GM12878 (cell line): ENCODE measurements at regions not wholly inside any gene's neighbourhood (a gene's known extent, or its start where the extent isn't known, plus 50 kb on each side); places are given as distances from the start of the nearest gene placed in this dataset.

Source experiments
- ATAC-seq: fragments of 200-7000 bp; cut with Tn5 transposase; 3 replicates; pipeline ENCODE4 v1.9.1; 2020; ENCODE audit warnings: mild to moderate bottlenecking, moderate library complexity
- BruUV-seq: library from RNA; stranded (reverse); fragments of 400-500 nt; replicated peaks from 2 replicates; lab custom pipeline; 2021; lab: Mats Ljungman, UMichigan
- CTCF ChIA-PET: fragments of 300-600 bp; sonication (Branson Sonifier 250); formaldehyde crosslinking; extraction: SDS; loops from one replicate; lab custom pipeline; 2021; ENCODE audit warnings: inconsistent platforms; lab: Yijun Ruan, JAX
- POLR2A ChIA-PET: fragments of 350-600 bp; formaldehyde crosslinking; extraction: SDS; loops from one replicate; lab custom pipeline; 2021; ENCODE audit warnings: inconsistent platforms; lab: Charles Lee
- RAD21 ChIA-PET: fragments of 300-600 bp; sonication (Branson Sonifier 250); formaldehyde crosslinking; loops from one replicate; lab custom pipeline; 2023; ENCODE audit warnings: antibody characterized with exemption; ENCODE audit not compliant: unreplicated experiment; lab: Charles Lee
- SMC1A ChIA-PET: fragments of 300-600 bp; sonication (Branson Sonifier 250); formaldehyde crosslinking; loops from one replicate; lab custom pipeline; 2023; ENCODE audit not compliant: unreplicated experiment, uncharacterized antibody; lab: Charles Lee
- DNase-seq: peaks from one replicate; pipeline ENCODE4 v3.0.0-alpha.2; 2011; ENCODE audit warnings: low read depth, low spot score
- FAIRE-seq: peaks from 3 replicates; lab custom pipeline; 2011; peaks lifted over from hg19 to GRCh38; lab: Jason Lieb, UNC
- H2AFZ ChIP-seq: 2 replicates; pipeline ENCODE4 v1.6.0; 2011; ENCODE audit warnings: low read depth, low read length, control low read depth; ENCODE audit not compliant: control insufficient read depth
- H3K27ac ChIP-seq: 2 replicates; pipeline ENCODE4 v1.5.1; 2011; ENCODE audit warnings: control low read depth; ENCODE audit not compliant: control insufficient read depth, insufficient read depth
- H3K27me3 ChIP-seq, 2 experiments: replicated peaks in 1 of 2; 2 replicates each; pipeline versions ENCODE4 v1.6.0 to v1.6.1; 2011; ENCODE audit warnings: low read length in 1 of 2; ENCODE audit not compliant: control insufficient read depth in 2 of 2, insufficient read depth in 2 of 2
- H3K36me3 ChIP-seq, 2 experiments: 2 replicates each; pipeline ENCODE4 v1.5.1; 2011; ENCODE audit warnings: low read length in 1 of 2; ENCODE audit not compliant: control insufficient read depth in 2 of 2, insufficient read depth in 2 of 2
- H3K4me1 ChIP-seq: 2 replicates; pipeline ENCODE4 v1.6.1; 2011; ENCODE audit warnings: mild to moderate bottlenecking, low read length, moderate library complexity, mixed read lengths; ENCODE audit not compliant: control insufficient read depth, insufficient read depth
- H3K4me2 ChIP-seq: 2 replicates; pipeline ENCODE4 v1.6.0; 2011; ENCODE audit warnings: control low read depth; ENCODE audit not compliant: control insufficient read depth, insufficient read depth
- H3K4me3 ChIP-seq: fragments of 200-600 bp; sonication (generic); 2 replicates; pipeline ENCODE4 v1.5.1; 2016
- H3K79me2 ChIP-seq: 2 replicates; pipeline ENCODE4 v1.6.0; 2011; ENCODE audit warnings: low read length; ENCODE audit not compliant: control insufficient read depth, insufficient read depth
- H3K9ac ChIP-seq: 2 replicates; pipeline ENCODE4 v1.8.0; 2011; ENCODE audit warnings: low read length, control low read depth, mixed read lengths; ENCODE audit not compliant: control insufficient read depth, insufficient read depth
- H3K9me3 ChIP-seq: replicated peaks from 3 replicates; pipeline ENCODE4 v1.5.1; 2011; ENCODE audit warnings: mild to moderate bottlenecking, low read length; ENCODE audit not compliant: control insufficient read depth, insufficient read depth
- H4K20me1 ChIP-seq: 2 replicates; pipeline ENCODE4 v1.6.0; 2011; ENCODE audit not compliant: control insufficient read depth, insufficient read depth
- CBX3 ChIP-seq: fragments of 200-600 bp; sonication (generic); IDR thresholded peaks from 2 replicates; pipeline ENCODE4 v1.6.1; 2016; ENCODE audit warnings: low read depth, borderline replicate concordance
- CREM ChIP-seq: IDR thresholded peaks from 2 replicates; pipeline ENCODE4 v1.6.1; 2014; ENCODE audit warnings: antibody characterized with exemption, low read depth
- E2F8 ChIP-seq: fragments of 450-650 bp; IDR thresholded peaks from 2 replicates; pipeline ENCODE4 v1.6.1; 2018; ENCODE audit warnings: mild to moderate bottlenecking, low read depth, moderate library complexity; ENCODE audit not compliant: partially characterized antibody
- ELK1 ChIP-seq: IDR thresholded peaks from 2 replicates; pipeline ENCODE4 v1.6.1; 2012; ENCODE audit warnings: low read depth, low read length, improper control_type of control experiment
- FOXM1 ChIP-seq: IDR thresholded peaks from 2 replicates; pipeline ENCODE4 v1.6.1; 2012; ENCODE audit warnings: low read depth, mild to moderate bottlenecking, inconsistent platforms, low read length, moderate library complexity
- HDAC2 ChIP-seq: fragments of 200-600 bp; sonication (generic); IDR thresholded peaks from 2 replicates; pipeline ENCODE4 v1.6.1; 2017
- KLF5 ChIP-seq: fragments of 450-650 bp; IDR thresholded peaks from 2 replicates; pipeline ENCODE4 v1.6.1; 2014; ENCODE audit warnings: mild to moderate bottlenecking; ENCODE audit not compliant: partially characterized antibody
- MEF2A ChIP-seq: IDR thresholded peaks from 2 replicates; pipeline ENCODE4 v1.6.1; 2011; ENCODE audit warnings: low read depth, mild to moderate bottlenecking, low read length, moderate library complexity; ENCODE audit not compliant: insufficient read depth
- STAT1 ChIP-seq: fragments of 450-650 bp; conservative IDR thresholded peaks from 2 replicates; pipeline ENCODE4 v1.6.1; 2014; ENCODE audit warnings: antibody characterized with exemption, mild to moderate bottlenecking
- STAT3 ChIP-seq: IDR thresholded peaks from 2 replicates; pipeline ENCODE4 v1.6.1; 2011; ENCODE audit warnings: low read depth, low read length, improper control_type of control experiment
- TBL1XR1 ChIP-seq: IDR thresholded peaks from 2 replicates; pipeline ENCODE4 v1.6.1; 2012; ENCODE audit warnings: low read depth, low read length, improper control_type of control experiment
- TCF12 ChIP-seq: IDR thresholded peaks from 2 replicates; pipeline ENCODE4 v1.6.1; 2011; ENCODE audit warnings: low read depth, mild to moderate bottlenecking, low read length
- ZBTB40 ChIP-seq: fragments of 450-650 bp; IDR thresholded peaks from 2 replicates; pipeline ENCODE4 v1.6.1; 2016; ENCODE audit warnings: mild to moderate bottlenecking, moderate library complexity, borderline replicate concordance
- ZNF207 ChIP-seq: fragments of 450-650 bp; IDR thresholded peaks from 2 replicates; pipeline ENCODE4 v1.6.1; 2014; ENCODE audit warnings: antibody characterized with exemption, mild to moderate bottlenecking, borderline replicate concordance
- in situ Hi-C: fragments of 300-500 bp; cut with MboI; formaldehyde crosslinking; loops from 9 replicates; pipeline ENCODE4 v1.14.3; 2018; ENCODE audit warnings: mixed read lengths
- intact Hi-C: fragments of 100-400 bp; cut with micrococcal nuclease; formaldehyde crosslinking; loops from one replicate; pipeline ENCODE4 v1.14.2; 2022; ENCODE audit not compliant: unreplicated experiment
- TF ChIP-seq, protein P1 (sequence below): IDR thresholded peaks from 2 replicates; pipeline ENCODE4 v1.6.1; 2012; ENCODE audit warnings: low read depth, low read length, improper control_type of control experiment

DNA sequence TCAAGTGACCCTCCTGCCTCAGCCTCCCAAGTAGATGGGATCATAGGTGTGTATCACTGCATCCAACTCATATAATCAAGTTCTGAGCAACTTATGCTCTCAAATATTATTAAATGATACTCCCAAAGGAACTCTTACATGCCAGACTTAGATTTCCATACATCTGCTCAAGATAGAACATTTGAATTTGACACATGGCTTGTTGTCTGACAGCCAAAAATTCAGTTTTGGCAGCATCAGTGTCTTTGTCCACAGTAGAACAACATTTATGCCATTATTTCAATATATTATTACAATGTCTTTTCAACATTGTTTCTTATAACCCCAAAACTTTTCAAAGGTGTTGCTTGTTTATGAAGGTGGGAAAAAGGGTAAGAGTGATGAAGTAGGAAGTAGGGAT lies 116.2 kb downstream of the SUCNR1 start:
- Histone ChIP-seq H3K4me2 (no peak overlapping the region), H2AFZ (no peak overlapping the region), H4K20me1 (no peaks in the 10 kb centered on the region), H3K9me3 (no peaks in the 10 kb centered on the region), H3K4me3 (no peak overlapping the region), H3K79me2 (no peaks in the 10 kb centered on the region), H3K36me3 (no peaks in the 10 kb centered on the region), H3K4me1 (peaks cover 3% of the 10 kb centered on the region; the same call in 1 of the 2 replicates), H3K27me3 (no peaks in the 10 kb centered on the region), H3K27ac (no peak overlapping the region), H3K9ac (no peak overlapping the region)
- DNase-seq (no peak), FAIRE-seq (no peak), ATAC-seq (no peak)
- in situ Hi-C loops (no loop called here), intact Hi-C loops (no loop called here)
- SMC1A ChIA-PET = interaction anchor here (1.2 kb wide), 1 partner anchor 45 kb away, joined by 6 read pairs; no protein-coding TSS in a partner anchor
- POLR2A ChIA-PET = no interaction called here
- TF ChIP-seq, protein P1, sequence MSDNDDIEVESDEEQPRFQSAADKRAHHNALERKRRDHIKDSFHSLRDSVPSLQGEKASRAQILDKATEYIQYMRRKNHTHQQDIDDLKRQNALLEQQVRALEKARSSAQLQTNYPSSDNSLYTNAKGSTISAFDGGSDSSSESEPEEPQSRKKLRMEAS = no peak
- TF ChIP-seq FOXM1 = no peak
- no peak for TF ChIP-seq CBX3
- TF ChIP-seq MEF2A = no peak
- no peak for TF ChIP-seq ELK1
- no peak for TF ChIP-seq CREM
- no peak for TF ChIP-seq TCF12
- TF ChIP-seq E2F8 = no peak
- no peak for TF ChIP-seq ZBTB40
- no peak for TF ChIP-seq HDAC2
- no peak for TF ChIP-seq KLF5
- TF ChIP-seq STAT1 = no peak
- TF ChIP-seq ZNF207 = no peak
- no peak for TF ChIP-seq TBL1XR1
- TF ChIP-seq STAT3 = no peak
- BruUV-seq = no TSS peak
- CTCF ChIA-PET = no interaction called here
- RAD21 ChIA-PET = no interaction called here
